Activated naive CD8-positive, alpha-beta T cell treated with anti-CD3 and anti-CD28 coated beads, Interleukin-2, amount 10 ng/mL, durations not matched to agents 7 days and 5 days (primary cell): ENCODE measurements at regions not wholly inside any gene's neighbourhood (a gene's known extent, or its start where the extent isn't known, plus 50 kb on each side); places are given as distances from the start of the nearest gene placed in this dataset.

ENCODE experiments used
- ATAC-seq: fragments of 150-1000 bp; cut with Tn5 transposase; one replicate; pipeline ENCODE4 v1.10.0; 2021; ENCODE audit warnings: low read depth, moderate library complexity
- POLR2A ChIA-PET: fragments of 350-600 bp; sonication (Branson Sonifier 250); formaldehyde crosslinking; loops from one replicate; lab custom pipeline; 2021; ENCODE audit warnings: antibody characterized with exemption; lab: Charles Lee
- DNase-seq: peaks from one replicate; pipeline ENCODE4 v3.0.0; 2021
- H3K27ac Mint-ChIP-seq: one replicate; pipeline ENCODE4 v1.8.0; 2022; ENCODE audit warnings: mild to moderate bottlenecking, mixed read lengths
- H3K27me3 Mint-ChIP-seq: one replicate; pipeline ENCODE4 v1.8.0; 2022; ENCODE audit warnings: mild to moderate bottlenecking, moderate library complexity, mixed read lengths
- H3K36me3 Mint-ChIP-seq: one replicate; pipeline ENCODE4 v1.8.0; 2021; ENCODE audit warnings: mild to moderate bottlenecking, mixed read lengths
- H3K4me1 Mint-ChIP-seq: one replicate; pipeline ENCODE4 v1.8.0; 2021; ENCODE audit warnings: mixed read lengths
- H3K4me3 Mint-ChIP-seq: one replicate; pipeline ENCODE4 v1.8.0; 2022; ENCODE audit warnings: mild to moderate bottlenecking, moderate library complexity, mixed read lengths
- H3K9me3 Mint-ChIP-seq: one replicate; pipeline ENCODE4 v1.8.0; 2021; ENCODE audit warnings: mixed read lengths

- Mint-ChIP-seq H3K4me3 (no peak overlapping the region), H3K36me3 (no peaks in the 10 kb centered on the region), H3K4me1 (no peaks in the 10 kb centered on the region), H3K27ac (no peak overlapping the region), H3K27me3 (no peaks in the 10 kb centered on the region), H3K9me3 (no peaks in the 10 kb centered on the region)
- DNase-seq (no peak), ATAC-seq (no peak)
- POLR2A ChIA-PET = no interaction called here
These were observed 138.5 kb downstream of the NXPE2 start for GRCh38 chr11:114816791-114817190.

GRCh38 chr11:114818382-114818781, 140.1 kb downstream of the NXPE2 start:
- H3K36me3 Mint-ChIP-seq = no peaks in the 10 kb centered on the region

GRCh38 chr11:114819028-114819427, 140.7 kb downstream of the NXPE2 start:
- no peak overlapping the region for H3K4me3 Mint-ChIP-seq
- no peak overlapping the region for H3K27ac Mint-ChIP-seq
- POLR2A ChIA-PET = no interaction called here
- no peaks in the 10 kb centered on the region for H3K4me1 Mint-ChIP-seq
- H3K36me3 Mint-ChIP-seq = no peaks in the 10 kb centered on the region
- H3K9me3 Mint-ChIP-seq = no peaks in the 10 kb centered on the region
- DNase-seq = no peak
- no peak for ATAC-seq
- no peaks in the 10 kb centered on the region for H3K27me3 Mint-ChIP-seq

More at GRCh38 chr11:114818382-114818781, 140.1 kb downstream of the NXPE2 start:
- Mint-ChIP-seq H3K4me1 (no peaks in the 10 kb centered on the region), H3K4me3 (no peak overlapping the region), H3K27me3 (no peaks in the 10 kb centered on the region), H3K9me3 (no peaks in the 10 kb centered on the region), H3K27ac (no peak overlapping the region)
- ATAC-seq (no peak), DNase-seq (no peak)
- POLR2A ChIA-PET = no interaction called here

GRCh38 chr11:114820621-114821020, 142.3 kb downstream of the NXPE2 start:
- ATAC-seq = no peak
- Mint-ChIP-seq H3K4me1 (no peaks in the 10 kb centered on the region), H3K27me3 (no peaks in the 10 kb centered on the region), H3K9me3 (no peaks in the 10 kb centered on the region), H3K27ac (no peak overlapping the region), H3K4me3 (no peak overlapping the region), H3K36me3 (no peaks in the 10 kb centered on the region)
- POLR2A ChIA-PET = no interaction called here
- DNase-seq = no peak

- POLR2A ChIA-PET = no interaction called here
These were observed 143.5 kb downstream of the NXPE2 start for GRCh38 chr11:114821621-114822412.

GRCh38 chr11:114826910-114827442, 148.6 kb downstream of the NXPE2 start:
- DNase-seq (no peak), ATAC-seq (no peak)
- Mint-ChIP-seq H3K27me3 (no peaks in the 10 kb centered on the region), H3K27ac (no peak overlapping the region), H3K9me3 (no peaks in the 10 kb centered on the region), H3K4me3 (no peak overlapping the region), H3K4me1 (no peaks in the 10 kb centered on the region), H3K36me3 (no peaks in the 10 kb centered on the region)
- POLR2A ChIA-PET = no interaction called here

More at GRCh38 chr11:114821621-114822412, 143.5 kb downstream of the NXPE2 start:
- no peaks in the 10 kb centered on the region for H3K9me3 Mint-ChIP-seq
- H3K4me3 Mint-ChIP-seq = no peak overlapping the region
- no peaks in the 10 kb centered on the region for H3K4me1 Mint-ChIP-seq
- H3K36me3 Mint-ChIP-seq = no peaks in the 10 kb centered on the region
- no peak for DNase-seq
- no peaks in the 10 kb centered on the region for H3K27me3 Mint-ChIP-seq
- H3K27ac Mint-ChIP-seq = no peak overlapping the region
- ATAC-seq = no peak

GRCh38 chr11:114827736-114828135, 149.4 kb downstream of the NXPE2 start:
- Mint-ChIP-seq H3K4me1 (no peaks in the 10 kb centered on the region), H3K4me3 (no peak overlapping the region), H3K27ac (no peak overlapping the region), H3K27me3 (no peaks in the 10 kb centered on the region), H3K36me3 (no peaks in the 10 kb centered on the region), H3K9me3 (no peaks in the 10 kb centered on the region)
- DNase-seq (no peak), ATAC-seq (no peak)
- POLR2A ChIA-PET = no interaction called here

GRCh38 chr11:114832532-114833125, 154.3 kb downstream of the NXPE2 start:
- no peak for DNase-seq
- Mint-ChIP-seq H3K9me3 (no peaks in the 10 kb centered on the region), H3K27me3 (no peaks in the 10 kb centered on the region), H3K4me3 (no peak overlapping the region), H3K4me1 (no peaks in the 10 kb centered on the region), H3K36me3 (no peaks in the 10 kb centered on the region), H3K27ac (no peak overlapping the region)
- no peak for ATAC-seq
- POLR2A ChIA-PET = no interaction called here

- Mint-ChIP-seq H3K27ac (no peak overlapping the region), H3K27me3 (no peaks in the 10 kb centered on the region), H3K4me3 (no peak overlapping the region), H3K9me3 (peaks cover 4% of the 10 kb centered on the region), H3K4me1 (no peaks in the 10 kb centered on the region), H3K36me3 (no peaks in the 10 kb centered on the region)
- DNase-seq (no peak), ATAC-seq (no peak)
- POLR2A ChIA-PET = no interaction called here
These were observed 157.8 kb downstream of the NXPE2 start for GRCh38 chr11:114836161-114836560.

GRCh38 chr11:114844896-114845295, 166.6 kb downstream of the NXPE2 start:
- Mint-ChIP-seq H3K27ac (no peak overlapping the region), H3K4me1 (peaks cover 4% of the 10 kb centered on the region), H3K27me3 (no peaks in the 10 kb centered on the region), H3K9me3 (no peaks in the 10 kb centered on the region), H3K36me3 (no peaks in the 10 kb centered on the region), H3K4me3 (no peak overlapping the region)
- POLR2A ChIA-PET = no interaction called here
- DNase-seq (no peak), ATAC-seq (no peak)

- Mint-ChIP-seq H3K27me3 (no peaks in the 10 kb centered on the region), H3K27ac (no peak overlapping the region), H3K9me3 (no peaks in the 10 kb centered on the region), H3K4me3 (no peak overlapping the region), H3K36me3 (no peaks in the 10 kb centered on the region), H3K4me1 (peaks cover 4% of the 10 kb centered on the region)
- POLR2A ChIA-PET = no interaction called here
- no peak for ATAC-seq
- no peak for DNase-seq
These were observed 167.6 kb downstream of the NXPE2 start for GRCh38 chr11:114845766-114846415.

- Mint-ChIP-seq H3K27me3 (no peaks in the 10 kb centered on the region), H3K9me3 (no peaks in the 10 kb centered on the region), H3K4me1 (peaks cover 4% of the 10 kb centered on the region), H3K36me3 (no peaks in the 10 kb centered on the region), H3K27ac (no peak overlapping the region), H3K4me3 (no peak overlapping the region)
- ATAC-seq = no peak
- POLR2A ChIA-PET = no interaction called here
- no peak for DNase-seq
These were observed 168.1 kb downstream of the NXPE2 start for GRCh38 chr11:114846416-114846791.

- H3K4me3 Mint-ChIP-seq = no peak overlapping the region
- H3K4me1 Mint-ChIP-seq = peaks cover 4% of the 10 kb centered on the region
- no peak for ATAC-seq
- no peaks in the 10 kb centered on the region for H3K27me3 Mint-ChIP-seq
- H3K27ac Mint-ChIP-seq = no peak overlapping the region
- H3K9me3 Mint-ChIP-seq = no peaks in the 10 kb centered on the region
- POLR2A ChIA-PET = no interaction called here
- H3K36me3 Mint-ChIP-seq = no peaks in the 10 kb centered on the region
- DNase-seq = no peak
These were observed 169.1 kb downstream of the NXPE2 start for GRCh38 chr11:114847306-114847975.
